GM18909 (cell line): ENCODE measurements at regions not wholly inside any gene's neighbourhood (a gene's known extent, or its start where the extent isn't known, plus 50 kb on each side); places are given as distances from the start of the nearest gene placed in this dataset.
"Not testable (repeated sequence)": the region's sequence is repeated elsewhere in the genome, so short reads cannot be mapped to it uniquely, and the experiment has no call there.

Source experiments
- ATAC-seq: cut with Tn5 transposase; IDR thresholded peaks from one replicate; pipeline ENCODE4 v1.9.1; 2021; ENCODE audit warnings: mild to moderate bottlenecking; ENCODE audit not compliant: unreplicated experiment, poor library complexity

- ATAC-seq, result no peak
Observed at GRCh38 chr4:28475381-28475780, 1614.7 kb downstream of the STIM2 start.

GRCh38 chr4:28479666-28480065 lies 1619.0 kb downstream of the STIM2 start:
- ATAC-seq, result no peak

- no peak for ATAC-seq
Observed at GRCh38 chr4:28481565-28481964, 1620.9 kb downstream of the STIM2 start.

GRCh38 chr4:28482580-28483270 lies 1622.1 kb downstream of the STIM2 start:
- no peak for ATAC-seq

- no peak for ATAC-seq
Observed at GRCh38 chr4:28488021-28488420, 1627.4 kb downstream of the STIM2 start.

- no peak for ATAC-seq
Observed at GRCh38 chr4:28490669-28491068, 1630.0 kb downstream of the STIM2 start.

- ATAC-seq, result no peak
Observed at GRCh38 chr4:28505064-28505463, 1644.4 kb downstream of the STIM2 start.

GRCh38 chr4:28508636-28509035 lies 1648.0 kb downstream of the STIM2 start:
- no peak for ATAC-seq

- not testable (repeated sequence) for ATAC-seq
Observed at GRCh38 chr4:28514766-28515165, 1654.1 kb downstream of the STIM2 start.

GRCh38 chr4:28518561-28519165 lies 1658.0 kb downstream of the STIM2 start:
- no peak for ATAC-seq

- ATAC-seq, result no peak
Observed at GRCh38 chr4:28523681-28524190, 1663.1 kb downstream of the STIM2 start.

- no peak for ATAC-seq
Observed at GRCh38 chr4:28536124-28536523, 1675.5 kb downstream of the STIM2 start.

- no peak for ATAC-seq
Observed at GRCh38 chr4:28545986-28546385, 1685.3 kb downstream of the STIM2 start.

GRCh38 chr4:28548136-28548535 lies 1687.5 kb downstream of the STIM2 start:
- no peak for ATAC-seq

- ATAC-seq, result no peak
Observed at GRCh38 chr4:28548594-28548993, 1688.0 kb downstream of the STIM2 start.

- no peak for ATAC-seq
Observed at GRCh38 chr4:28555866-28556265, 1695.2 kb downstream of the STIM2 start.

- ATAC-seq, result no peak
Observed at GRCh38 chr4:28557755-28558154, 1697.1 kb downstream of the STIM2 start.

- no peak for ATAC-seq
Observed at GRCh38 chr4:28558895-28559294, 1698.3 kb downstream of the STIM2 start.

GRCh38 chr4:28562913-28563312 lies 1702.3 kb downstream of the STIM2 start:
- no peak for ATAC-seq

- no peak for ATAC-seq
Observed at GRCh38 chr4:28565396-28565795, 1704.8 kb downstream of the STIM2 start.

GRCh38 chr4:28600958-28601357 lies 1740.3 kb downstream of the STIM2 start:
- ATAC-seq, result no peak

- no peak for ATAC-seq
Observed at GRCh38 chr4:28621591-28621990, 1761.0 kb downstream of the STIM2 start.
